HepG2 (cell line): ENCODE measurements at regions not wholly inside any gene's neighbourhood (a gene's known extent, or its start where the extent isn't known, plus 50 kb on each side); places are given as distances from the start of the nearest gene placed in this dataset.

Source experiments
- AHR ChIP-seq: IDR thresholded peaks from 2 replicates; pipeline ENCODE4 v1.6.1; 2018; ENCODE audit warnings: missing genetic modification reagents, missing compliant biosample characterization
- KLF15 ChIP-seq: sonication (generic); formaldehyde crosslinking; IDR thresholded peaks from 2 replicates; pipeline ENCODE4 v1.8.1; 2023; ENCODE audit warnings: borderline replicate concordance, mild to moderate bottlenecking, inconsistent platforms, missing genetic modification reagents, mixed read lengths
- POLR2G ChIP-seq: fragments of 200-400 bp; formaldehyde crosslinking; IDR thresholded peaks from 2 replicates; pipeline ENCODE4 v1.6.1; 2018; ENCODE audit warnings: mild to moderate bottlenecking, low read depth, low read length, moderate library complexity
- ZNF777 ChIP-seq: sonication (generic); formaldehyde crosslinking; IDR thresholded peaks from 2 replicates; pipeline ENCODE4 v1.4.0; 2020; ENCODE audit warnings: missing genetic modification reagents
- TF ChIP-seq, protein P1 (sequence below), 2 experiments: fragments of 450-650 bp in 1 of 2; sonication (generic) in 1 of 2; formaldehyde crosslinking in 1 of 2; IDR thresholded peaks; 2 replicates each; pipeline versions ENCODE4 v1.6.1 to v1.8.0; 2016 to 2022; ENCODE audit warnings: antibody characterized with exemption in 1 of 2, mild to moderate bottlenecking in 1 of 2, missing genetic modification reagents in 1 of 2
- TF ChIP-seq, protein P2 (sequence below): sonication (generic); formaldehyde crosslinking; IDR thresholded peaks from 2 replicates; pipeline ENCODE4 v1.4.0; 2020; ENCODE audit warnings: missing genetic modification reagents
- TF ChIP-seq, protein P3 (sequence below), 2 experiments: sonication (generic) in 1 of 2; formaldehyde crosslinking in 1 of 2; IDR thresholded peaks; 2 replicates each; pipeline versions ENCODE4 v1.6.1 to v1.9.0; 2014 to 2022; ENCODE audit warnings: antibody characterized with exemption in 1 of 2, borderline replicate concordance in 1 of 2, inconsistent platforms in 1 of 2, low read depth in 1 of 2, missing genetic modification reagents in 1 of 2

DNA sequence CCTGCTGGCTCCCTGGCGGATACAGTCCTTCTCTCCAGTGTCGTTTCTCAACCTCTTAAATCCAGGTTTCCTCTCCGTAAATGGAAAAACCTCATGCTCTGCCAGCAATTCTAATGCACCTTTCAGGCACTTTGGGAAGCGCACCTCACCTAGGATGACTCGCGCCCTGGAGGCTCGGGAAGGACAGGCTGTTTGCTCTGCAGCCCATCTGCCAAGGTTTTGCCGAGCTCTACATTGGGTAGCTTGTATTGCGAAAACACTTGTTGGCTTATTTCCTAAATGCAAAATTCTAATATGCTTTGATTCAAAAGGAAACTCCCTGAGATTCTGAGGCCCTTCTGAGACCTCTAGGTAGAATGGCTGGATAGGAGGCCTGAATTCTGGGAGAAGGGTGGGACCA lies 102.6 kb upstream of the MLN start (continued):
- TF ChIP-seq, protein P1, sequence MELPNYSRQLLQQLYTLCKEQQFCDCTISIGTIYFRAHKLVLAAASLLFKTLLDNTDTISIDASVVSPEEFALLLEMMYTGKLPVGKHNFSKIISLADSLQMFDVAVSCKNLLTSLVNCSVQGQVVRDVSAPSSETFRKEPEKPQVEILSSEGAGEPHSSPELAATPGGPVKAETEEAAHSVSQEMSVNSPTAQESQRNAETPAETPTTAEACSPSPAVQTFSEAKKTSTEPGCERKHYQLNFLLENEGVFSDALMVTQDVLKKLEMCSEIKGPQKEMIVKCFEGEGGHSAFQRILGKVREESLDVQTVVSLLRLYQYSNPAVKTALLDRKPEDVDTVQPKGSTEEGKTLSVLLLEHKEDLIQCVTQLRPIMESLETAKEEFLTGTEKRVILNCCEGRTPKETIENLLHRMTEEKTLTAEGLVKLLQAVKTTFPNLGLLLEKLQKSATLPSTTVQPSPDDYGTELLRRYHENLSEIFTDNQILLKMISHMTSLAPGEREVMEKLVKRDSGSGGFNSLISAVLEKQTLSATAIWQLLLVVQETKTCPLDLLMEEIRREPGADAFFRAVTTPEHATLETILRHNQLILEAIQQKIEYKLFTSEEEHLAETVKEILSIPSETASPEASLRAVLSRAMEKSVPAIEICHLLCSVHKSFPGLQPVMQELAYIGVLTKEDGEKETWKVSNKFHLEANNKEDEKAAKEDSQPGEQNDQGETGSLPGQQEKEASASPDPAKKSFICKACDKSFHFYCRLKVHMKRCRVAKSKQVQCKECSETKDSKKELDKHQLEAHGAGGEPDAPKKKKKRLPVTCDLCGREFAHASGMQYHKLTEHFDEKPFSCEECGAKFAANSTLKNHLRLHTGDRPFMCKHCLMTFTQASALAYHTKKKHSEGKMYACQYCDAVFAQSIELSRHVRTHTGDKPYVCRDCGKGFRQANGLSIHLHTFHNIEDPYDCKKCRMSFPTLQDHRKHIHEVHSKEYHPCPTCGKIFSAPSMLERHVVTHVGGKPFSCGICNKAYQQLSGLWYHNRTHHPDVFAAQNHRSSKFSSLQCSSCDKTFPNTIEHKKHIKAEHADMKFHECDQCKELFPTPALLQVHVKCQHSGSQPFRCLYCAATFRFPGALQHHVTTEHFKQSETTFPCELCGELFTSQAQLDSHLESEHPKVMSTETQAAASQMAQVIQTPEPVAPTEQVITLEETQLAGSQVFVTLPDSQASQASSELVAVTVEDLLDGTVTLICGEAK (IDR thresholded peaks at IDR 0.05) = no peak
- TF ChIP-seq, protein P1 (CRISPR knock-in tag; IDR thresholded peaks at IDR 0.05) = no peak
- TF ChIP-seq, protein P2, sequence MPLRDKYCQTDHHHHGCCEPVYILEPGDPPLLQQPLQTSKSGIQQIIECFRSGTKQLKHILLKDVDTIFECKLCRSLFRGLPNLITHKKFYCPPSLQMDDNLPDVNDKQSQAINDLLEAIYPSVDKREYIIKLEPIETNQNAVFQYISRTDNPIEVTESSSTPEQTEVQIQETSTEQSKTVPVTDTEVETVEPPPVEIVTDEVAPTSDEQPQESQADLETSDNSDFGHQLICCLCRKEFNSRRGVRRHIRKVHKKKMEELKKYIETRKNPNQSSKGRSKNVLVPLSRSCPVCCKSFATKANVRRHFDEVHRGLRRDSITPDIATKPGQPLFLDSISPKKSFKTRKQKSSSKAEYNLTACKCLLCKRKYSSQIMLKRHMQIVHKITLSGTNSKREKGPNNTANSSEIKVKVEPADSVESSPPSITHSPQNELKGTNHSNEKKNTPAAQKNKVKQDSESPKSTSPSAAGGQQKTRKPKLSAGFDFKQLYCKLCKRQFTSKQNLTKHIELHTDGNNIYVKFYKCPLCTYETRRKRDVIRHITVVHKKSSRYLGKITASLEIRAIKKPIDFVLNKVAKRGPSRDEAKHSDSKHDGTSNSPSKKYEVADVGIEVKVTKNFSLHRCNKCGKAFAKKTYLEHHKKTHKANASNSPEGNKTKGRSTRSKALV (CRISPR knock-in tag) = no peak
- no peak for TF ChIP-seq AHR
- no peak for TF ChIP-seq POLR2G
- TF ChIP-seq, protein P3, sequence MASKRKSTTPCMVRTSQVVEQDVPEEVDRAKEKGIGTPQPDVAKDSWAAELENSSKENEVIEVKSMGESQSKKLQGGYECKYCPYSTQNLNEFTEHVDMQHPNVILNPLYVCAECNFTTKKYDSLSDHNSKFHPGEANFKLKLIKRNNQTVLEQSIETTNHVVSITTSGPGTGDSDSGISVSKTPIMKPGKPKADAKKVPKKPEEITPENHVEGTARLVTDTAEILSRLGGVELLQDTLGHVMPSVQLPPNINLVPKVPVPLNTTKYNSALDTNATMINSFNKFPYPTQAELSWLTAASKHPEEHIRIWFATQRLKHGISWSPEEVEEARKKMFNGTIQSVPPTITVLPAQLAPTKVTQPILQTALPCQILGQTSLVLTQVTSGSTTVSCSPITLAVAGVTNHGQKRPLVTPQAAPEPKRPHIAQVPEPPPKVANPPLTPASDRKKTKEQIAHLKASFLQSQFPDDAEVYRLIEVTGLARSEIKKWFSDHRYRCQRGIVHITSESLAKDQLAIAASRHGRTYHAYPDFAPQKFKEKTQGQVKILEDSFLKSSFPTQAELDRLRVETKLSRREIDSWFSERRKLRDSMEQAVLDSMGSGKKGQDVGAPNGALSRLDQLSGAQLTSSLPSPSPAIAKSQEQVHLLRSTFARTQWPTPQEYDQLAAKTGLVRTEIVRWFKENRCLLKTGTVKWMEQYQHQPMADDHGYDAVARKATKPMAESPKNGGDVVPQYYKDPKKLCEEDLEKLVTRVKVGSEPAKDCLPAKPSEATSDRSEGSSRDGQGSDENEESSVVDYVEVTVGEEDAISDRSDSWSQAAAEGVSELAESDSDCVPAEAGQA (IDR thresholded peaks at IDR 0.05; ENCODE audit: low read depth) = no peak
- TF ChIP-seq, protein P3 (CRISPR knock-in tag; IDR thresholded peaks at IDR 0.05; ENCODE audit: borderline replicate concordance) = no peak
- TF ChIP-seq KLF15 (CRISPR knock-in tag) = no peak
- no peak for TF ChIP-seq ZNF777
